Loucy (cell line): ENCODE measurements at regions not wholly inside any gene's neighbourhood (a gene's known extent, or its start where the extent isn't known, plus 50 kb on each side); places are given as distances from the start of the nearest gene placed in this dataset.

ENCODE experiments used
- H2AFZ ChIP-seq: fragments of 200-600 bp; sonication (generic); 2 replicates; pipeline ENCODE4 v1.6.0; 2016; ENCODE audit warnings: antibody characterized with exemption, mild to moderate bottlenecking, low read length, moderate library complexity
- H3F3A ChIP-seq: fragments of 200-600 bp; 2 replicates; pipeline ENCODE4 v1.6.0; 2016; ENCODE audit warnings: antibody characterized with exemption, low read depth, mild to moderate bottlenecking
- H3K27me3 ChIP-seq: fragments of 200-600 bp; sonication (generic); 2 replicates; pipeline ENCODE4 v1.6.1; 2014; ENCODE audit warnings: low read length, mild to moderate bottlenecking; ENCODE audit not compliant: insufficient read depth, poor library complexity, severe bottlenecking
- H3K36me3 ChIP-seq: fragments of 200-600 bp; sonication (generic); 2 replicates; pipeline ENCODE4 v1.6.1; 2016; ENCODE audit warnings: low read length; ENCODE audit not compliant: insufficient read depth
- H3K4me1 ChIP-seq: fragments of 200-600 bp; sonication (generic); 2 replicates; pipeline ENCODE4 v1.5.1; 2014; ENCODE audit warnings: low read length, mild to moderate bottlenecking; ENCODE audit not compliant: insufficient read depth, poor library complexity, severe bottlenecking
- H3K4me2 ChIP-seq: fragments of 200-600 bp; sonication (generic); 2 replicates; pipeline ENCODE4 v1.6.0; 2014; ENCODE audit warnings: antibody characterized with exemption, low read length, low read depth, mild to moderate bottlenecking; ENCODE audit not compliant: poor library complexity, severe bottlenecking
- H3K4me3 ChIP-seq: fragments of 200-600 bp; sonication (generic); 2 replicates; pipeline ENCODE4 v1.5.1; 2014; ENCODE audit warnings: low read length, mild to moderate bottlenecking, mixed read lengths; ENCODE audit not compliant: poor library complexity, severe bottlenecking
- H3K79me2 ChIP-seq: fragments of 200-600 bp; sonication (generic); 2 replicates; pipeline ENCODE4 v1.6.1; 2014; ENCODE audit warnings: low read length; ENCODE audit not compliant: insufficient read depth
- H3K9ac ChIP-seq: fragments of 200-600 bp; sonication (generic); 2 replicates; pipeline ENCODE4 v1.6.0; 2014; ENCODE audit warnings: mild to moderate bottlenecking, low read depth, low read length, moderate library complexity; ENCODE audit not compliant: poor library complexity, severe bottlenecking
- H3K9me2 ChIP-seq: fragments of 200-600 bp; sonication (generic); replicated peaks from 2 replicates; pipeline ENCODE4 v1.6.1; 2016; ENCODE audit warnings: low read depth, low read length, mixed read lengths
- H3K9me3 ChIP-seq: fragments of 200-600 bp; sonication (generic); 2 replicates; pipeline ENCODE4 v1.6.1; 2014; ENCODE audit warnings: mild to moderate bottlenecking, antibody characterized with exemption, low read length, low read depth; ENCODE audit not compliant: insufficient read depth
- H4K20me1 ChIP-seq: fragments of 200-600 bp; sonication (generic); 2 replicates; pipeline ENCODE4 v1.6.0; 2014; ENCODE audit warnings: antibody characterized with exemption, low read length, mild to moderate bottlenecking; ENCODE audit not compliant: insufficient read depth, poor library complexity, severe bottlenecking
- EZH2phosphoT487 ChIP-seq: fragments of 200-600 bp; IDR thresholded peaks from 2 replicates; pipeline ENCODE4 v1.6.1; 2018; ENCODE audit warnings: antibody characterized with exemption, mild to moderate bottlenecking, moderate library complexity, borderline replicate concordance
- TF ChIP-seq, protein P1 (sequence below): fragments of 200-600 bp; sonication (generic); conservative IDR thresholded peaks from 2 replicates; pipeline ENCODE4 v1.5.1; 2014; ENCODE audit warnings: mild to moderate bottlenecking, antibody characterized with exemption, low read length

DNA sequence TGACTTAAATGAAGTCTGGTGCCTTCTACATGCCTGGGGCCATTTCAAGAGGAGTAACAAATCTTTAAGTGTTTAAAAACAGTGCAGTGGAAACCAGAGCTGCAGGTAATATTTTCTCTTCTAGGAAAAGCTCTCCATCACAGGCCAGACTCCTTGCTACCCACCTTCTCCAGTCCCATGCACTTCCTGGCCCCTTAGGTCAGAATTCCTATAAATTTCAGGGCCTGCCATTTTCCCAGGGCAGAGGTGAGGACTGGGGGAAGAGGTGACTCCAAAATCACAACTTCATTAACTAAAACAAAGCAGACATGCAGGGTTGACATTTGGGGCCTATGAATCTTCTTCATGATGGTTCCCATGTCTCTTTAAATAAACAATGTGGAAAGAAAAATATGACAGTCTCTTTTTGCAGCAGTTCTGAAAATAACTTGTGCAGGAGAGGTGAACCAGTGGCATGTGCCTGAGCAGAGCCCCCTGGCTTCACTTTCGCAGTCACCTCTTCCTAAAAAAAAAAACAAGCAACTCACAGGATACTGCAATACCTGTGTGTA, 63.7 kb upstream of the TANC1 start:
- Histone ChIP-seq H3F3A (no peaks in the 10 kb centered on the region), H3K4me3 (no peak overlapping the region), H3K4me2 (no peak overlapping the region), H3K4me1 (no peaks in the 10 kb centered on the region), H3K79me2 (no peaks in the 10 kb centered on the region), H3K9ac (no peak overlapping the region), H3K36me3 (no peaks in the 10 kb centered on the region), H3K27me3 (no peaks in the 10 kb centered on the region), H4K20me1 (no peaks in the 10 kb centered on the region), H3K9me3 (no peaks in the 10 kb centered on the region), H3K9me2 (no peaks in the 10 kb centered on the region), H2AFZ (no peak overlapping the region)
- TF ChIP-seq, protein P1, sequence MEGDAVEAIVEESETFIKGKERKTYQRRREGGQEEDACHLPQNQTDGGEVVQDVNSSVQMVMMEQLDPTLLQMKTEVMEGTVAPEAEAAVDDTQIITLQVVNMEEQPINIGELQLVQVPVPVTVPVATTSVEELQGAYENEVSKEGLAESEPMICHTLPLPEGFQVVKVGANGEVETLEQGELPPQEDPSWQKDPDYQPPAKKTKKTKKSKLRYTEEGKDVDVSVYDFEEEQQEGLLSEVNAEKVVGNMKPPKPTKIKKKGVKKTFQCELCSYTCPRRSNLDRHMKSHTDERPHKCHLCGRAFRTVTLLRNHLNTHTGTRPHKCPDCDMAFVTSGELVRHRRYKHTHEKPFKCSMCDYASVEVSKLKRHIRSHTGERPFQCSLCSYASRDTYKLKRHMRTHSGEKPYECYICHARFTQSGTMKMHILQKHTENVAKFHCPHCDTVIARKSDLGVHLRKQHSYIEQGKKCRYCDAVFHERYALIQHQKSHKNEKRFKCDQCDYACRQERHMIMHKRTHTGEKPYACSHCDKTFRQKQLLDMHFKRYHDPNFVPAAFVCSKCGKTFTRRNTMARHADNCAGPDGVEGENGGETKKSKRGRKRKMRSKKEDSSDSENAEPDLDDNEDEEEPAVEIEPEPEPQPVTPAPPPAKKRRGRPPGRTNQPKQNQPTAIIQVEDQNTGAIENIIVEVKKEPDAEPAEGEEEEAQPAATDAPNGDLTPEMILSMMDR, result no peak
- no peak for TF ChIP-seq EZH2phosphoT487

DNA sequence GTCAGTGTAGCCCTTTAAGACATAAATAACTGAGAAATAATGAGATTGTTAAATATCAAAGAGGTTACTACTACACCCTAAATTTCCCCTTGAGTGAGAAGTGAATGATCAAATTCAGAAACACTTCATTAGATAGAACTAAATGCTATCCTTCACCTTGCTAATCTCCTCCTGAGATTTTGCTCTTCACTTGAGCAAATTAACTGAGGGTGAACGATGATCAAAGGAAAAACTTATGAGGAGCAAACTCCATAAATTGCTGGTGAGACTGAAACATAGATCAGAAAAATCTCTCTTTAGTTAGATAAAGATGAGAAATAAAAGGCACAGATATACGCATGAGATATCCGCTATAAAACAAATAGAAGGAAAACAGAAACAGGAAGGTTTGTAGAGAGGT, 63.1 kb upstream of the TANC1 start:
- no peak overlapping the region for H3K9ac ChIP-seq
- H3F3A ChIP-seq, result no peaks in the 10 kb centered on the region
- no peak overlapping the region for H3K4me2 ChIP-seq
- H4K20me1 ChIP-seq, result no peaks in the 10 kb centered on the region
- H3K4me3 ChIP-seq, result no peak overlapping the region
- H3K4me1 ChIP-seq, result no peaks in the 10 kb centered on the region
- H3K36me3 ChIP-seq, result no peaks in the 10 kb centered on the region
- H3K27me3 ChIP-seq, result no peaks in the 10 kb centered on the region
- no peaks in the 10 kb centered on the region for H3K79me2 ChIP-seq
- no peaks in the 10 kb centered on the region for H3K9me2 ChIP-seq
- no peak for TF ChIP-seq EZH2phosphoT487
- no peaks in the 10 kb centered on the region for H3K9me3 ChIP-seq
- no peak overlapping the region for H2AFZ ChIP-seq

DNA sequence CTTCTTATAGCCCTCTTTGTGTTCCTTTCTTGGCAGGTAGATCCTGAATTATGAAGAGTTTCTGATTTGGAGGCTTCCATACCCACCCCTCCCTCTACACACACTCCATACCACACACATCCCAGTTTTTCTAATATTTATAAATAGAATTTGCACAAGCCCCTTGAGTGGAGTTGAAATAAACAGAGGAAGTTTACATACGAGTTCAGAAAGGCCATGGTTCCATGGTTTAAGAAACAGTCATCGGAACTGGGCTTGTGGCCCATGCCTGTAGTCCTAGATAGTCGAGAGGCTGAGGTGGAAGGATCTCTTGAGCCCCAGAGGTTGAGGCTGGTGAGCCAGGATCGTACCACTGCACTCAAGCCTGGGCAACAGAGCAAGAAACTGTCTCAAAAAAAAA, 62.7 kb upstream of the TANC1 start:
- no peaks in the 10 kb centered on the region for H3K36me3 ChIP-seq
- H3K9me2 ChIP-seq, result no peaks in the 10 kb centered on the region
- no peaks in the 10 kb centered on the region for H3F3A ChIP-seq
- H3K79me2 ChIP-seq, result no peaks in the 10 kb centered on the region
- no peaks in the 10 kb centered on the region for H3K9me3 ChIP-seq
- H3K4me3 ChIP-seq, result no peak overlapping the region
- no peaks in the 10 kb centered on the region for H4K20me1 ChIP-seq
- TF ChIP-seq EZH2phosphoT487, result no peak
- TF ChIP-seq, protein P1, result no peak
- no peak overlapping the region for H3K9ac ChIP-seq
- no peaks in the 10 kb centered on the region for H3K27me3 ChIP-seq
- H3K4me2 ChIP-seq, result no peak overlapping the region
- no peak overlapping the region for H2AFZ ChIP-seq
- H3K4me1 ChIP-seq, result no peaks in the 10 kb centered on the region

DNA sequence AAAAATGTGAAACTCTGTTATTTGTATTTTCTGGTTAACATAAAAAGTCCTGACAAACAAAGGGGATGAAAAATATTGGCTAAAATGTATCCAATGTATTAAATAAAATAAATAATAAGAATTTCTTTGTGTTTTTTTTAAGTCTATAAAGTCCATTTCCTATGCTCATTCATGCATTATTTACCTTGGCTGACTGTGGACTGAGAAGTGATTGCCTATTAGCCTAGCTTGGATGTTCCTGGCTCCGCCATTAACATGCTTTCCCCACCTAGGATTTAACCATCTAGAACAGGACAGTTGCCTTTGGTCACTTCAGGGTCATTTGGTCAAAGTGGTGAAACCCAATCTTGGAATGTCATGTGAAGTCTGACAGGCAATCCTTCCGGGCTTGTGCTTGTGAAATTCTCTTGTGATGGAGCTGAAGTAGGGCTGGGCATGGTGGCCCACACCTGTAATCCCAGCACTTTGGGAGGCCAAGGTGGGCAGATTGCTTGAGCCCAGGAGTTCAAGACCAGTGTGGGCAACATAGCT, 60.4 kb upstream of the TANC1 start:
- TF ChIP-seq, protein P1, result no peak
- TF ChIP-seq EZH2phosphoT487, result no peak
- Histone ChIP-seq H3F3A (no peaks in the 10 kb centered on the region), H3K4me2 (no peak overlapping the region), H3K36me3 (no peaks in the 10 kb centered on the region), H3K4me1 (no peaks in the 10 kb centered on the region), H3K9me2 (no peaks in the 10 kb centered on the region), H3K9ac (no peak overlapping the region), H3K9me3 (no peaks in the 10 kb centered on the region), H3K27me3 (no peaks in the 10 kb centered on the region), H3K4me3 (no peak overlapping the region), H3K79me2 (no peaks in the 10 kb centered on the region), H4K20me1 (no peaks in the 10 kb centered on the region), H2AFZ (no peak overlapping the region)
